NCI-H69 (cell line): ENCODE measurements at regions not wholly inside any gene's neighbourhood (a gene's known extent, or its start where the extent isn't known, plus 50 kb on each side); places are given as distances from the start of the nearest gene placed in this dataset.
A peak's percentile ranks its signal among the peaks of the same experiment; 100 is the strongest.
"Not testable (repeated sequence)": the region's sequence is repeated elsewhere in the genome, so short reads cannot be mapped to it uniquely, and the experiment has no call there.

Experiments used
- DNase-seq: peaks from one replicate; lab custom pipeline; 2025; lab: John Stamatoyannopoulos, UW

GRCh38 chr14:31911160-31911559 lies 165.9 kb upstream of the ARHGAP5 start:
- DNase-seq, result no peak

GRCh38 chr14:31913370-31913769 lies 163.7 kb upstream of the ARHGAP5 start:
- no peak for DNase-seq

- not testable (repeated sequence) for DNase-seq
These were observed 158.8 kb upstream of the ARHGAP5 start for GRCh38 chr14:31918289-31918688.

GRCh38 chr14:31920001-31920400 lies 157.1 kb upstream of the ARHGAP5 start:
- no peak for DNase-seq

GRCh38 chr14:31920989-31921650 lies 156.0 kb upstream of the ARHGAP5 start:
- DNase-seq, result no peak

- peak; percentile 92 for DNase-seq
These were observed 155.4 kb upstream of the ARHGAP5 start for GRCh38 chr14:31921721-31922120.

- DNase-seq, result peak; percentile 79
These were observed 151.0 kb upstream of the ARHGAP5 start for GRCh38 chr14:31926123-31926522.

GRCh38 chr14:31926652-31927347 lies 150.3 kb upstream of the ARHGAP5 start:
- DNase-seq, result no peak

GRCh38 chr14:31927348-31927832 lies 149.7 kb upstream of the ARHGAP5 start:
- DNase-seq, result no peak

GRCh38 chr14:31930070-31930469 lies 147.0 kb upstream of the ARHGAP5 start:
- no peak for DNase-seq

- DNase-seq, result peak; percentile 24
These were observed 146.4 kb upstream of the ARHGAP5 start for GRCh38 chr14:31930493-31931240.

GRCh38 chr14:31932675-31933074 lies 144.4 kb upstream of the ARHGAP5 start:
- DNase-seq, result no peak

- DNase-seq, result peak; percentile 36
These were observed 143.4 kb upstream of the ARHGAP5 start for GRCh38 chr14:31933716-31934115.

- peak; percentile 91 for DNase-seq
These were observed 142.3 kb upstream of the ARHGAP5 start for GRCh38 chr14:31934767-31935266.

- peak; percentile 40 for DNase-seq
These were observed 141.7 kb upstream of the ARHGAP5 start for GRCh38 chr14:31935391-31935790.

GRCh38 chr14:31936115-31936514 lies 141.0 kb upstream of the ARHGAP5 start:
- no peak for DNase-seq

GRCh38 chr14:31937730-31938346 lies 139.3 kb upstream of the ARHGAP5 start:
- peak; percentile 43 for DNase-seq

GRCh38 chr14:31939934-31940333 lies 137.2 kb upstream of the ARHGAP5 start:
- DNase-seq, result peak; percentile 79

GRCh38 chr14:31941487-31941886 lies 135.6 kb upstream of the ARHGAP5 start:
- DNase-seq, result peak; percentile 88

- DNase-seq, result peak; percentile 45
These were observed 134.8 kb upstream of the ARHGAP5 start for GRCh38 chr14:31942166-31942841.

- DNase-seq, result peak; percentile 51
These were observed 133.8 kb upstream of the ARHGAP5 start for GRCh38 chr14:31943217-31943799.
